Lower lobe of right lung (tissue), 2 donors: ENCODE measurements at regions not wholly inside any gene's neighbourhood (a gene's known extent, or its start where the extent isn't known, plus 50 kb on each side); places are given as distances from the start of the nearest gene placed in this dataset.

Source experiments
- ATAC-seq, 2 donors: fragments of 200-7000 bp; cut with Tn5 transposase; one replicate each; pipeline ENCODE4 v1.9.1; 2020 to 2022; ENCODE audit warnings: mild to moderate bottlenecking in 2 of 2, moderate library complexity in 2 of 2
- DNase-seq: peaks from one replicate; pipeline ENCODE4 v3.0.0-alpha.2; 2020
- H3K27ac ChIP-seq: fragments of 200-600 bp; one replicate; pipeline ENCODE4 v1.8.0; 2022
- H3K27me3 ChIP-seq: fragments of 200-600 bp; one replicate; pipeline ENCODE4 v1.8.0; 2022; ENCODE audit warnings: low read depth
- H3K36me3 ChIP-seq: fragments of 200-600 bp; one replicate; pipeline ENCODE4 v1.8.0; 2022; ENCODE audit warnings: mild to moderate bottlenecking
- H3K4me1 ChIP-seq: fragments of 200-600 bp; one replicate; pipeline ENCODE4 v1.8.0; 2022
- H3K4me3 ChIP-seq: fragments of 200-600 bp; one replicate; pipeline ENCODE4 v1.8.0; 2022; ENCODE audit warnings: mild to moderate bottlenecking
- H3K9me3 ChIP-seq: fragments of 200-600 bp; one replicate; pipeline ENCODE4 v1.8.0; 2022
- intact Hi-C: fragments of 100-400 bp; cut with DNase I; formaldehyde crosslinking; loops from one replicate; pipeline ENCODE4 v1.11.0; 2022
- TF ChIP-seq, protein P1 (sequence below): fragments of 200-600 bp; IDR thresholded peaks from one replicate; pipeline ENCODE4 v1.8.0; 2022; ENCODE audit warnings: antibody characterized with exemption, mild to moderate bottlenecking
- donor health status: DM: no; HTN: yes; CAD: no; lungs with severe emphysema.

DNA sequence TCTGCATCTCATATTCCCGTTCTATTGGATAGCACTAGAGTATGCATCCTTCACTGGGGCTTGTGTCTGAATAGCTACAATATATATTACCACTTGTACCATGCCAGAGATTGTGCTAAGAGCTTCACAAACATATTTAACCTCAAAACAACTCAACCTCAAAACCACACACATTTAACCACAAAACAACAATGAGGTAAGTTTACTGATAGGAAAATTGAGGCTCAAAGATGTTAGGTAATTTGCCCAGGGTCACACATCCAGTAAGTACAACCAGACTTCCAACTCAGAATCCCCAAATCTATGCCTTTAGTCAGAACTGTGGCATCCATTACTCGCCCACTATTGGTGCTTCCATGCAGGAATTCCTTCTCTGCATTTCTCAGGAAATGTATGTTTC lies 220.0 kb downstream of the FAM43A start:
- no peaks in the 10 kb centered on the region for H3K27me3 ChIP-seq
- H3K36me3 ChIP-seq, result no peaks in the 10 kb centered on the region
- H3K4me1 ChIP-seq, result no peaks in the 10 kb centered on the region
- no peak for DNase-seq
- H3K4me3 ChIP-seq, result no peak overlapping the region
- no peaks in the 10 kb centered on the region for H3K9me3 ChIP-seq
- ATAC-seq, result no peak
- no peak overlapping the region for H3K27ac ChIP-seq
- intact Hi-C loops, result no loop called here
- TF ChIP-seq, protein P1, sequence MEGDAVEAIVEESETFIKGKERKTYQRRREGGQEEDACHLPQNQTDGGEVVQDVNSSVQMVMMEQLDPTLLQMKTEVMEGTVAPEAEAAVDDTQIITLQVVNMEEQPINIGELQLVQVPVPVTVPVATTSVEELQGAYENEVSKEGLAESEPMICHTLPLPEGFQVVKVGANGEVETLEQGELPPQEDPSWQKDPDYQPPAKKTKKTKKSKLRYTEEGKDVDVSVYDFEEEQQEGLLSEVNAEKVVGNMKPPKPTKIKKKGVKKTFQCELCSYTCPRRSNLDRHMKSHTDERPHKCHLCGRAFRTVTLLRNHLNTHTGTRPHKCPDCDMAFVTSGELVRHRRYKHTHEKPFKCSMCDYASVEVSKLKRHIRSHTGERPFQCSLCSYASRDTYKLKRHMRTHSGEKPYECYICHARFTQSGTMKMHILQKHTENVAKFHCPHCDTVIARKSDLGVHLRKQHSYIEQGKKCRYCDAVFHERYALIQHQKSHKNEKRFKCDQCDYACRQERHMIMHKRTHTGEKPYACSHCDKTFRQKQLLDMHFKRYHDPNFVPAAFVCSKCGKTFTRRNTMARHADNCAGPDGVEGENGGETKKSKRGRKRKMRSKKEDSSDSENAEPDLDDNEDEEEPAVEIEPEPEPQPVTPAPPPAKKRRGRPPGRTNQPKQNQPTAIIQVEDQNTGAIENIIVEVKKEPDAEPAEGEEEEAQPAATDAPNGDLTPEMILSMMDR, result no peak

DNA sequence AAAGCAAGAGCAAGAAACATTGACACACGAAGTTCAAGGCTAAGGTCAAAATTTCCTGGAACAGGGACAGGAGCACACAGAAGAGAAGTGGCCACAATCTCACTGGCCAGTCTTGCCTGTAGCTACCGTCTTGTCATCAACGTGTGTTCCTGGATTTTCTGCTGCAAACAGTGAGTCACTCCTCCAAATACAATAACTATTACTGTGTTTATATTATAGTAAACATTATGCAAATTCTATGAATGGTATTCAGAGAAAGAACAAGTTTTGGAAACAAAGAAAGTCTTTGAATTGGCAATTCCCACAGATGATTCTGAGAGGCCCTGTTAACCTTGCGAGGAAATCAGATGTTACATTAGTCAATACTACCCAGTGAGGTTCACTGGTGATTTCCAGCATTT lies 220.5 kb downstream of the FAM43A start:
- DNase-seq (no peak), ATAC-seq (no peak)
- Histone ChIP-seq H3K27ac (no peak overlapping the region), H3K27me3 (no peaks in the 10 kb centered on the region), H3K9me3 (no peaks in the 10 kb centered on the region), H3K36me3 (no peaks in the 10 kb centered on the region), H3K4me1 (no peaks in the 10 kb centered on the region), H3K4me3 (no peak overlapping the region)
- TF ChIP-seq, protein P1, result no peak
- intact Hi-C loops, result no loop called here

GRCh38 chr3:194906970-194907629 lies 221.4 kb downstream of the FAM43A start:
- ATAC-seq, result no peak
- no peak overlapping the region for H3K27ac ChIP-seq
- H3K27me3 ChIP-seq, result no peaks in the 10 kb centered on the region
- TF ChIP-seq, protein P1, result no peak
- intact Hi-C loops, result no loop called here
- no peaks in the 10 kb centered on the region for H3K4me1 ChIP-seq
- no peaks in the 10 kb centered on the region for H3K36me3 ChIP-seq
- DNase-seq, result no peak
- H3K9me3 ChIP-seq, result no peaks in the 10 kb centered on the region
- H3K4me3 ChIP-seq, result no peak overlapping the region

GRCh38 chr3:194907811-194908210 lies 222.1 kb downstream of the FAM43A start:
- no peak overlapping the region for H3K4me3 ChIP-seq
- DNase-seq (no peak), ATAC-seq (no peak)
- H3K9me3 ChIP-seq, result no peaks in the 10 kb centered on the region
- no peak overlapping the region for H3K27ac ChIP-seq
- H3K27me3 ChIP-seq, result no peaks in the 10 kb centered on the region
- intact Hi-C loops, result no loop called here
- no peaks in the 10 kb centered on the region for H3K36me3 ChIP-seq
- TF ChIP-seq, protein P1, result no peak
- no peaks in the 10 kb centered on the region for H3K4me1 ChIP-seq

DNA sequence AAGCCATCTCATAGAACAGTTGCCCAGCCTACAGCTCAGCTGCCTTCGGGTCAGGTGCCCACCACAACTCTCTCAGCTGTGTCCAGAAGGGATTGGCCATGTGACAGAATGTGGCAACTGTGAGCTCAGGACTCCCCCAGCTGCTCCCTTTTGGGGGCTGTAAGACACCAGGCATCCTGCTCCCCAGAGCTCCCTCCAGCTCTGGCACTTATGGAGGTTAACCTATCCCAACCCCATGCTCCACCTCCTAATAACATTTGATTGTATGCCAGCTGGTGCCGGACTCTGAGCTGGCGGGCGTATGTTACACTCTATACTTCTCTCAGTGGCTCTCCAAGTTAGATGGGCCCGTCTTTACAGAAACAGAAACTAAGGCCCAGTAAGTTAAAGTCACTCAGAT lies 222.8 kb downstream of the FAM43A start:
- ATAC-seq, result no peak
- intact Hi-C loops, result no loop called here

More for the DNA sequence above, 222.8 kb downstream of the FAM43A start:
- H3K27ac ChIP-seq, result no peak overlapping the region
- no peak overlapping the region for H3K4me3 ChIP-seq
- TF ChIP-seq, protein P1, result no peak
- no peak for DNase-seq
- no peaks in the 10 kb centered on the region for H3K36me3 ChIP-seq
- H3K4me1 ChIP-seq, result no peaks in the 10 kb centered on the region
- no peaks in the 10 kb centered on the region for H3K27me3 ChIP-seq
- no peaks in the 10 kb centered on the region for H3K9me3 ChIP-seq
